GM10248 (cell line): ENCODE measurements at regions not wholly inside any gene's neighbourhood (a gene's known extent, or its start where the extent isn't known, plus 50 kb on each side); places are given as distances from the start of the nearest gene placed in this dataset.
"Not testable (repeated sequence)": the region's sequence is repeated elsewhere in the genome, so short reads cannot be mapped to it uniquely, and the experiment has no call there.

ENCODE experiments used
- CTCF ChIA-PET: fragments of 300-600 bp; sonication (Branson Sonifier 250); formaldehyde crosslinking; extraction: SDS; loops from one replicate; lab custom pipeline; 2021; ENCODE audit warnings: antibody characterized with exemption; lab: Yijun Ruan, JAX
- POLR2A ChIA-PET: fragments of 350-650 bp; sonication (Branson Sonifier 250); formaldehyde crosslinking; extraction: SDS; loops from one replicate; lab custom pipeline; 2020; ENCODE audit warnings: antibody characterized with exemption; lab: Yijun Ruan, JAX
- DNase-seq: peaks from one replicate; pipeline ENCODE4 v3.0.0; 2012; ENCODE audit errors: extremely low spot score
- CTCF ChIP-seq: IDR thresholded peaks from 2 replicates; pipeline ENCODE4 v1.5.1; 2012; ENCODE audit warnings: mild to moderate bottlenecking, low read depth; ENCODE audit errors: extremely low read depth, missing control alignments, control extremely low read depth

GRCh38 chr18:1019191-1019590 lies 114.5 kb downstream of the ADCYAP1 start:
- ChIA-PET CTCF (no interaction called here), POLR2A (no interaction called here)
- TF ChIP-seq CTCF = no peak
- no peak for DNase-seq

GRCh38 chr18:1020731-1021344 lies 116.2 kb downstream of the ADCYAP1 start:
- ChIA-PET CTCF (no interaction called here), POLR2A (no interaction called here)
- TF ChIP-seq CTCF = no peak
- no peak for DNase-seq

- CTCF ChIA-PET = no interaction called here
- POLR2A ChIA-PET = no interaction called here
- DNase-seq = no peak
- TF ChIP-seq CTCF = no peak
These were observed 122.3 kb downstream of the ADCYAP1 start for GRCh38 chr18:1026930-1027329.

GRCh38 chr18:1033092-1033491 lies 128.4 kb downstream of the ADCYAP1 start:
- CTCF ChIA-PET, POLR2A ChIA-PET: not testable (repeated sequence)

GRCh38 chr18:1034971-1035370 lies 130.3 kb downstream of the ADCYAP1 start:
- TF ChIP-seq CTCF = no peak
- no peak for DNase-seq
- POLR2A ChIA-PET = no interaction called here
- CTCF ChIA-PET = no interaction called here

More at GRCh38 chr18:1033092-1033491, 128.4 kb downstream of the ADCYAP1 start:
- DNase-seq = not testable (repeated sequence)

- CTCF ChIA-PET = no interaction called here
- POLR2A ChIA-PET = no interaction called here
- no peak for TF ChIP-seq CTCF
- no peak for DNase-seq
These were observed 132.3 kb downstream of the ADCYAP1 start for GRCh38 chr18:1036926-1037325.

- TF ChIP-seq CTCF = no peak
- POLR2A ChIA-PET = no interaction called here
- CTCF ChIA-PET = no interaction called here
- DNase-seq = no peak
These were observed 133.1 kb downstream of the ADCYAP1 start for GRCh38 chr18:1037776-1038175.
